Panc1 (cell line): ENCODE measurements at regions not wholly inside any gene's neighbourhood (a gene's known extent, or its start where the extent isn't known, plus 50 kb on each side); places are given as distances from the start of the nearest gene placed in this dataset.

ENCODE experiments used
- POLR2AphosphoS5 ChIP-seq: IDR thresholded peaks from 2 replicates; pipeline ENCODE4 v1.6.1; 2012; ENCODE audit warnings: mild to moderate bottlenecking, low read depth, low read length, moderate library complexity
- SIN3A ChIP-seq: IDR thresholded peaks from 2 replicates; pipeline ENCODE4 v1.6.1; 2012; ENCODE audit warnings: low read depth, mild to moderate bottlenecking, low read length, moderate library complexity, borderline replicate concordance; ENCODE audit not compliant: insufficient read depth
- TCF7L2 ChIP-seq: IDR thresholded peaks from 2 replicates; pipeline ENCODE4 v1.6.1; 2011; ENCODE audit warnings: mild to moderate bottlenecking, low read depth, low read length, inconsistent platforms
- TF ChIP-seq, protein P1 (sequence below): fragments of 450-650 bp; IDR thresholded peaks from 2 replicates; pipeline ENCODE4 v1.5.1; 2017; ENCODE audit warnings: mild to moderate bottlenecking
- TF ChIP-seq, protein P2 (sequence below), 2 experiments: IDR thresholded peaks; 2 replicates each; pipeline ENCODE4 v1.6.1; 2011 to 2012; ENCODE audit warnings: low read depth in 2 of 2, control low read depth in 1 of 2, low read length in 1 of 2, mild to moderate bottlenecking in 1 of 2, moderate library complexity in 1 of 2; ENCODE audit not compliant: insufficient read depth in 1 of 2

DNA sequence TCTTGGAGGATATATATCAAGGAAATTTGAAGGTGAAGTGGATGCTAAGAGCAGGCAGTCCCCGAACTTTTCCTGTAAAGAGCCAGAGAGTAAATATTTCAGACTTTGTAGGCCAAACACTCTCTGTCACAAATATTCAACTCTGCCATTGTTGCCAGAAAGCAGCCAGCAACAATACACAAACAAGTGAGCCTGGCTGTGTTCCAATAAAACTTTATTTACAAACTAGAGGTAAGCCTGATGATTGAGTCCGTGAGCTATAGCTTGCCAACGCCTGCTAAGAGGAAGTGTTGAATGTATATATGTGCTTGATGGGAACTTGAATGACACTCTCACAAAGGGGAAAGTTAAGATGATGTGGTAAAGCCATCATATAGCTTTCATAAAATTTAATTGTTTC, 166.0 kb upstream of the PLN start:
- TF ChIP-seq, protein P1, sequence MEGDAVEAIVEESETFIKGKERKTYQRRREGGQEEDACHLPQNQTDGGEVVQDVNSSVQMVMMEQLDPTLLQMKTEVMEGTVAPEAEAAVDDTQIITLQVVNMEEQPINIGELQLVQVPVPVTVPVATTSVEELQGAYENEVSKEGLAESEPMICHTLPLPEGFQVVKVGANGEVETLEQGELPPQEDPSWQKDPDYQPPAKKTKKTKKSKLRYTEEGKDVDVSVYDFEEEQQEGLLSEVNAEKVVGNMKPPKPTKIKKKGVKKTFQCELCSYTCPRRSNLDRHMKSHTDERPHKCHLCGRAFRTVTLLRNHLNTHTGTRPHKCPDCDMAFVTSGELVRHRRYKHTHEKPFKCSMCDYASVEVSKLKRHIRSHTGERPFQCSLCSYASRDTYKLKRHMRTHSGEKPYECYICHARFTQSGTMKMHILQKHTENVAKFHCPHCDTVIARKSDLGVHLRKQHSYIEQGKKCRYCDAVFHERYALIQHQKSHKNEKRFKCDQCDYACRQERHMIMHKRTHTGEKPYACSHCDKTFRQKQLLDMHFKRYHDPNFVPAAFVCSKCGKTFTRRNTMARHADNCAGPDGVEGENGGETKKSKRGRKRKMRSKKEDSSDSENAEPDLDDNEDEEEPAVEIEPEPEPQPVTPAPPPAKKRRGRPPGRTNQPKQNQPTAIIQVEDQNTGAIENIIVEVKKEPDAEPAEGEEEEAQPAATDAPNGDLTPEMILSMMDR: no peak
- TF ChIP-seq POLR2AphosphoS5 (no peak), SIN3A (no peak), TCF7L2 (no peak)
- TF ChIP-seq, protein P2, sequence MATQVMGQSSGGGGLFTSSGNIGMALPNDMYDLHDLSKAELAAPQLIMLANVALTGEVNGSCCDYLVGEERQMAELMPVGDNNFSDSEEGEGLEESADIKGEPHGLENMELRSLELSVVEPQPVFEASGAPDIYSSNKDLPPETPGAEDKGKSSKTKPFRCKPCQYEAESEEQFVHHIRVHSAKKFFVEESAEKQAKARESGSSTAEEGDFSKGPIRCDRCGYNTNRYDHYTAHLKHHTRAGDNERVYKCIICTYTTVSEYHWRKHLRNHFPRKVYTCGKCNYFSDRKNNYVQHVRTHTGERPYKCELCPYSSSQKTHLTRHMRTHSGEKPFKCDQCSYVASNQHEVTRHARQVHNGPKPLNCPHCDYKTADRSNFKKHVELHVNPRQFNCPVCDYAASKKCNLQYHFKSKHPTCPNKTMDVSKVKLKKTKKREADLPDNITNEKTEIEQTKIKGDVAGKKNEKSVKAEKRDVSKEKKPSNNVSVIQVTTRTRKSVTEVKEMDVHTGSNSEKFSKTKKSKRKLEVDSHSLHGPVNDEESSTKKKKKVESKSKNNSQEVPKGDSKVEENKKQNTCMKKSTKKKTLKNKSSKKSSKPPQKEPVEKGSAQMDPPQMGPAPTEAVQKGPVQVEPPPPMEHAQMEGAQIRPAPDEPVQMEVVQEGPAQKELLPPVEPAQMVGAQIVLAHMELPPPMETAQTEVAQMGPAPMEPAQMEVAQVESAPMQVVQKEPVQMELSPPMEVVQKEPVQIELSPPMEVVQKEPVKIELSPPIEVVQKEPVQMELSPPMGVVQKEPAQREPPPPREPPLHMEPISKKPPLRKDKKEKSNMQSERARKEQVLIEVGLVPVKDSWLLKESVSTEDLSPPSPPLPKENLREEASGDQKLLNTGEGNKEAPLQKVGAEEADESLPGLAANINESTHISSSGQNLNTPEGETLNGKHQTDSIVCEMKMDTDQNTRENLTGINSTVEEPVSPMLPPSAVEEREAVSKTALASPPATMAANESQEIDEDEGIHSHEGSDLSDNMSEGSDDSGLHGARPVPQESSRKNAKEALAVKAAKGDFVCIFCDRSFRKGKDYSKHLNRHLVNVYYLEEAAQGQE (IDR thresholded peaks at IDR 0.05; ENCODE audit: insufficient read depth in 1 of 2, low read depth in 2 of 2, low read length in 1 of 2): no peak
